Activated CD8-positive, alpha-beta memory T cell treated with anti-CD3 and anti-CD28 coated beads, Interleukin-2, amount 50 U/mL, for 1 hour (primary cell): ENCODE measurements at regions not wholly inside any gene's neighbourhood (a gene's known extent, or its start where the extent isn't known, plus 50 kb on each side); places are given as distances from the start of the nearest gene placed in this dataset.
"Not testable (repeated sequence)": the region's sequence is repeated elsewhere in the genome, so short reads cannot be mapped to it uniquely, and the experiment has no call there.

ENCODE experiments used
- DNase-seq: peaks from one replicate; pipeline ENCODE4 v3.0.0-alpha.2; 2020; ENCODE audit errors: extremely low read depth

DNA sequence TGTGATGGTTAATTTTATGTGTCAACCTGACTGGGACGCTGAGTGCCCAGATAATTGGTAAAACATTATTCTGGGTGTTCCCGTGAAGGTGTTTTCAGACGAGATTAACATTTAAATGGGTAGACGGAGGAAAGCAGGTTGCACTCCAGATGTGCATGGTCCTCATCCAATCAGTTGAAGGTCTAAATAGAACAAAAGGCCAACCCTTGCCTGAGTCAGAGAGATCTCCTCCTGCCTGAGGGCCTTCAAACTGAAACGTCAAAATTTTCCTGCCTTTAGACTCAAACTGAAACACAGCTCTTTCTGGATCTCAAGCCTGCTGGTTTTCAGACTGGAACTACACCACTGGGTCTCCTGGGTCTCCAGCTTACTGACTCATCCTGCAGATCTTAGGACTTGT lies 73.5 kb downstream of the NPIPA8 start:
- DNase-seq: not testable (repeated sequence)

DNA sequence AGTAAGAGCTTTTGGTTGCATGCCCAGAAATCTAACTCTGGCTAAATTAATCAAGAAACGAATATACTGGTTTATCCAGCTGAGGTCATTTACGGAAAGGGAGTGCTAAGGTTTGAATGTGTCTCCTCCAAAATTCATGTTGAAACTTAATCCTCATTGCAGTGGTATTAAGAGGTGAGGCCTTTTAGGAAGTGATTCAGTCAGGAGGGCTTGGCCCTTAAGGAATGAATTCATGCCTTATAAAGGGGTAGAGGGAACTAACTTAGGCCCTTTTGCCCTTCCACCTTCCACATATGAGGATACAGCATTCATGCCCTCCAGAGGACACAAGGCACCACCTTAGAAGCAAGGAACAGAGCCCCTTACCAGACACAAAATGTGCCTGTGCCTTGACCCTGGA lies 74.7 kb downstream of the NPIPA8 start:
- DNase-seq: not testable (repeated sequence)

DNA sequence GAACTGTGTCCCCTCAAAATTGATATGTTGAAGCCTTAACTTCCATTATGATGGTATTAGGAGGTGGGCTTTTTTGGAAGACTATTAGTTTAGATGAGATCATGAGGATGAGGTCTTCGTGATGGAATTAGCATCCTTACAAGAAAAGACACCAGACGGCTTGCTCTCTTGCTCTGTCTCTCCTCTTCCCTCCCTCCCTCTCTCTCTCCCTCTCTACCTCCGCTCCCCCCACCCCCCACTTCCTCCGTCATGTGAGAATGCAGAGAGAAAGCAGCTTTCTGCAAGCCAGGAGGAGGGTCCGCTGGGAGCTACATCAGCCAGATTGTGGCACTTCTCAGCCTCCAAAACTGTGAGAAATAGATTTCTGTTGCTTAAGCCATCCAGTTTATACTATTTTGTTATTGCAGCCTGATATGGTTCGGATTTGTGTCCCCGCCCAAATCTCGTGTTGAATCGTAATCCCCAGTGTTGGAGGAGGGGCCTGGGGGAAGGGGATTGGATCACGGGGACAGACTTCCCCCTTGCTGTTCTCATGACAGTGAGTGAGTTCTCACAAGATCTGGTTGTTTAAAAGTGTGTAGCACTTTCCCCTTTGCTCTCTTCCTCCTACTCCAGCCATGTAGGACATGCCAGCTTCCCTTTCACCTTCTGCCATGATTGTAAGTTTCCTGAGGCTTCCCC lies 76.9 kb downstream of the NPIPA8 start:
- DNase-seq: not testable (repeated sequence)

DNA sequence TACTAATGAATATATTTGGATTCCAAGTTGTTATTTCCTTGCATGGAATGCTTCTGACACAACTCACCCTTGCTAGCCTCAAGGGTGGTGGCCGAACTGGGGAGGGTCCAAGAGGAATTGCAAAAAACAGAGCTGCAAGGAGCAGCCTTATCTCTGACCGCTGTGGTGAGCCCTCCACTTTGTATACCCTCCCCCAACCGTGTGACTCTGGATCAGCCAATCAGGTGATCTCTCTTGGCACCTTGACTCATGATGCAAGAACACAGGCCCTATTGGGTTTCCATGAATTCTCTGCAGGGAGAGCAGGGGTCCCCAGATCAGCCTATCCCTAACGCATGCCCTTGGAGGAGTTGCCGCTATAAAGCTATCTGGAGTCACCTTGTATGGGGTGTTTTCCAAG lies 83.6 kb downstream of the NPIPA8 start:
- DNase-seq: not testable (repeated sequence)

DNA sequence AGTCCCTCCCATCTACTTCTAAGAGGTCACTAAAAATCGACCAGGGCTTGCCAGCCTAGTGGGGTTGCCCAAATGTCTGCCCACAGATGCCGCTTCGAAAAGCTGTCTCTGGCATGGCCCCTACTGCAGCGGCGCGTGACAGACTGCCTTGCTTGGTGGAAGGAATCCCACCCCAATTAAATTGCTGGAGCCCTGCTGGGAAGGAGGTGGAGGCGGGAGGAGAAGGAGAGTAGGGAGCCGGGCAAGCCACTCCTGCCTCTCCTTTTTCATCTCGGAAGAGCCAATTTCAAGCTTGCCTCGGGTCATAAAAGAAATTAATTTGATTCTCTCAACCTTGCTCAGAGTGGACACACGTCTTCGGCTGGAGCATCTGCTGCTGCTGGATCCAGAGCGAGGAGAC lies 106.0 kb downstream of the NPIPA8 start:
- not testable (repeated sequence) for DNase-seq

DNA sequence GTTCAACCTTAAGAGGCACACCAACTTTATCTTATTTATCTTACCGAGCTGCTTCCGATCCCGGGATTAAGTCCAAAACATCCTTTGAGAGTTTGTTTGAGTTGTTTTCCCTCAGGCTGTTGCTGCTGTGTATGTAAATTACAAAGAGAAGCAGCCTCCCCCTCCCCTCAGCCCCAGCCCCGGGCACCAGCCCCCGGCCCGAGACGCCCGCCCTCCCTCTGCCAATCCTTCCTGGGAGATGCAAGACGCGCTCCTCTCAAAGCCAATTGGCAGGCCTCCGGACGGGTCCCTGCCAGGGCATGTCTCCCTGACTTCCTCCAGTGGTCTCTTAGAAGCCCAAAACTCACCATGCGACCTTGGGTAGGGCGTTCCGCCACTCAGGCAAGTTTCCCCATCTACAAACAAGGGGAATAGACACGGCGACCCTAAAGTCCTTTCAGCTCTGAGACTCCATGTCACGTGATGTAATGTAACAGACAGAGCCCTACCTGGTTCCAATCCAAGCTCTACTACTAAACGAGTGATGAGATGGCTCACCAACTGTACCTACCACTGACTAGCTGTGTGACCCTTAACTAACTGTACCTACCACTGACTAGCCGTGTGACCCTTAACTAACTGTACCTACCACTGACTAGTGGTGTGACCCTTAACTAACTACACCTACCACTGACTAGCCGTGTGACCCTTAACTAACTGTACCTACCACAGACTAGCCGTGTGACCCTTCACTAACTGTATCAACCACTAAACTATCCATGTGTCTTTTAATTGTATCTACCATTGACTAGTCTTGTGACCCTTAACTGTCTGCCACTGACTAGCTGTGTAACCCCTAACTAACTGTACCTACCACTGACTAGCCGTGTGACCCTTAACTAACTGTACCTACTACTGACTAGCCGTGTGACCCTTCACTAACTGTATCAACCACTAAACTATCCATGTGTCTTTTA lies 114.2 kb downstream of the NPIPA8 start:
- DNase-seq: not testable (repeated sequence)

DNA sequence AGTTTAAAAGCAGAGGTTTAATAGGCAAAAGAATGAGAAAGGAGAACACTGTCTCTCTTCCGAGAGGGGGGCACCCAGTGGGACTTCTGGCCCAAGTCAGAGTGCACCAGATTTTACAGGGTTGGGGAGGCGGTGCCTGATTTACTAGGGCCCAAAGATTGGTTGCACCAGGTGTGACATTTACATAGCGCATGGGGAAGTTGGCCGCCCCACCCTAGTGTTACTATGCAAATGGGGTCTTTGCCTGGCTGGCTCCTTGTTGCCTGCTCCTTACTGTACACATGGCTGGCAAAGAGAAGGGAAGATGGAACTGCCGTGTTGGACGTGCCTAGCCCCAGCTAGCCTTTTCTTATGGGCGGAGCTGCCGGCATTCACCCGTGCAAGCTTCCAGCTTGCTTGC lies 118.8 kb downstream of the NPIPA8 start:
- not testable (repeated sequence) for DNase-seq

DNA sequence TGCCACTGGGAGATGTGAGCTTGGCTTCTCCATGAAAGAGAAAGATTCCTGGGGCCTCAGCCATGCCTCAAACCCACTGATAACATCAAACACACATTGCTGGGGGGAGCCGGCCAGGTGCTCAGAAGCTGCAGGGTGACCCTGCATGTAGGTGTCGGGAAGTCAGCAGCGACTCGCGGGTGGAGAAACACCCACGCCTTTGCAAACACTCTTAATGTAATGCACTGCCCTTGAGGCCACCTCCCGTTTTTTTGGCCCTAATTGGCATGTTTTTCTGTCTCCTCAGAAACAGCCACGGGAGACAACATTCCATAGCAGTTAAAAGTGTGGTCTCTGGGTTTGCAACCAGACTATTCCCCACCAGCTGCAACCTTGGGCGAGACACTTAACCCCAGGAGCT lies 119.7 kb downstream of the NPIPA8 start:
- DNase-seq: not testable (repeated sequence)

DNA sequence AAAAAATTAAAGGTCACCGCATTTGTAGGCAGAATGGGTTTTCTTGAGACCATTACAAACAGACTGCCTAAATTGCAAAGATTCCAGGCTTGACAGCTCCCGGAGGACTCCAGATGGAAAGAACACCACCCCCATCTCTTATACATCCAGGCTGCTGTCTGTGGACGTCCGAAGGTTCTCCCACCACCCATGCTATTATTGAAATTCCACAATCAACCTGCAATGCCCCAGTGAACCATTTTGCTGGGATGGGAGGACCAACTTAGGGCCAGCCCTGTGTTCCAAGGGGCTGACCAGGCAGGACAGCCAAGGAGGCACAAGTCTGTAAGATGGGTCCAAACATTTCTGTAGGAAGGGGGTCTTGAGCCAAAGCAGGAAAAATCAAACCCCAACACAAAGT lies 122.7 kb downstream of the NPIPA8 start:
- DNase-seq: not testable (repeated sequence)

DNA sequence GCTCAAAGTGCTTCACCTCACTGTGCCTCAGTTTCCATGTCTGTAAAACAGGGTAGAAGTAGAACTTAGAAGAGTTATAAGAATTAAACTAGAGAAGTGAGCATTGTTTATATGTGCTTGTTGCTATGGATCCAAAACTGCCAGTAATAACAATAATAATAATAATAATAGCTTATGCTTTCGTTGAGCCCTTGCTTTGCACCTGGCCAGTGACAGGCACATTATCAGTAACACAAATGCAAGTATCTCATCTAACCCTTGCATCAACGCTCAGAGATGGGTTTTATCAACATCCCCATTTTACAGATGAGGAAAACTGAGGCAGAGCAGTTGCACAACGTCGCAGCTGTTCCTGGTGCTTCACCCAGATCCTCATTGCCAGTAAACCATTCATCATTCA lies 125.0 kb downstream of the NPIPA8 start:
- DNase-seq: not testable (repeated sequence)

DNA sequence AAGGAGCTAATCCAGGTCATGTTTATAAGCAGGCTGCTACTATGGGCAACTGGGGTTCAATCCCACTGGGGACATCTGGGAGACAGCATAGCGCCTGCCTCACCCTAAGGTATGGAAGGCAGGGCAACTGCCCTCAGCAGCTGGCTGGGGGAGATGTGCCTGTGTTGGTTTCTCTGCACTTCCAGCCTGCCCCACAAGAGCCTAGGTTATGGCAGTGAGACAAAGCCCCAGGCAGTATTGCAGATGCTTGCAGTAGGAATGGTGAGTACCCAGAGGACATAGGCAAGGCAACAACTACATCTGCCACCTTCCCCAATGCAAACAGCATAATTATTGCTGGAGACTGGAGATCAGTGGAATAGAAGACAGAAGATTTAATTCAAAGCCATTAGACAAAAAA lies 131.8 kb downstream of the NPIPA8 start:
- DNase-seq: not testable (repeated sequence)

DNA sequence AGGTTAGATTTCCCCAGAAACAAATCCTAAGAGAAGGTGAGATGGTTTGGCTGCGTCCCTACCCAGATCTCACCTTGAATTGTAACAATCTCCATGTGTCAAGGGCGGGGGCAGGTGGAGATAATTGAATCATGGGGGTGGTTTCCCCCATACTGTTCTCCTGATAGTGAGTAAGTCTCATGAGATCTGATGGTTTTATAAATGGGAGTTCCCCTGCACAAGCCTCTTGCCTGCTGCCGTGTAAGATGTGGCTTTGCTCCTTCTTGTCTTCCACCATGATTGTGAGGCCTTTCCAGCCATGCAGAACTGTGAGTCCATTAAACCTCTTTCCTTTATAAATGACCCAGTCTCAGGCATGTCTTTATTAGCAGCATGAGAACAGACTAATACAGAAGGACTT lies 132.2 kb downstream of the NPIPA8 start:
- DNase-seq: not testable (repeated sequence)

DNA sequence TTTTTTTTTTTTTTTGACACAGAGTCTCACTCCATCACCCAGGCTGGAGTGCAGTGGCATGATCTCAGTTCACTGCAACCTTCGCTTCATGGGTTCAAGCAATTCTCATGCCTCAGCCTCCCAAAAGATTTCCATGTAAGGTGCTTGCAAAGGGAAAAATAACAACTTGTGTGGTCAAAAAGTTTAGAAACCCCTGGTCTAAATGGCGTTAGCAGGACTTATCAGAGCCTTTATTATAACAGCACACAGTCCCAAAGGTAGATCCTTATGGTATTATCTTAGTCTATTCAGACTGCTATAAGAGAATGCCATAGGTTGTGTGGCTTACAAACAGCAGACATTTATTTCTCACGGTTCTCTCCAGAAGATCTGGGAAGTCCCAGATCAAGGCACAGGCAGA lies 135.0 kb downstream of the NPIPA8 start:
- DNase-seq: not testable (repeated sequence)

DNA sequence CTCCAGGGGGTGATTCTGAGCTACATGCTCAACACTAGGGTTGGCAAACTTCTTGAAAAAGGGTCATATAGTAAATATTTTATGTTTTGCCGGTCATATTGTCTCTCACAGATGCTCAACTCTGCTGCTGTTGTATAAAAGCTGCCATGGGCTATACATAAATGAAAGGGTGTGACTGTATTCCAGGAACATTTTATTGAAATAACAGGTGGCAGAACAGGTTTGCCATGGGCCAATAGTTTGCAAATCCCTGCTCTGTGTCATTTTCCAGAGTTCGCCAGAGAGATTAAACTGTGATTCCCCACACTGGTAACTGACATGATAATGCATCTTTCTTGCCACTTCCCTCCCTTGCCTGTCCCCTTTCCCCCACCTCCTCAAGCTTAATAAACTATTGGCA lies 144.1 kb downstream of the NPIPA8 start:
- DNase-seq: not testable (repeated sequence)

DNA sequence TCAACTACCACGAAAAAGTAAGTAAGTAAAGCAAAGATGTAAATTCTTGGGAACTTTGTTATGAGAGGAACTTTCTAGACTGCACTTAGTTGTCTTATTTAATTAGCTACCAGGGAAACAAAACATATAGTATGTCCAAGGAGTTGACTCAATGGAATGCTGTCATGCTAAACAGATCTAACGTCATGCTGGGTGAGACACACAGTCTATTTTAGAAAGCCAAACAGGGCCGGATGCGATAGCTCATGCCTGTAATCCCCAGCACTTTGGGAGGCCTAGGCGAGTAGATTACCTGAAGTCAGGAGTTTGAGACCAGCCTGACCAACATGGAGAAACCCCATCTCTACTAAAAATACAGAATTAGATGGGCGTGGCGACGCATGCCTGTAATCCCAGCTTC lies 146.4 kb downstream of the NPIPA8 start:
- DNase-seq: not testable (repeated sequence)

DNA sequence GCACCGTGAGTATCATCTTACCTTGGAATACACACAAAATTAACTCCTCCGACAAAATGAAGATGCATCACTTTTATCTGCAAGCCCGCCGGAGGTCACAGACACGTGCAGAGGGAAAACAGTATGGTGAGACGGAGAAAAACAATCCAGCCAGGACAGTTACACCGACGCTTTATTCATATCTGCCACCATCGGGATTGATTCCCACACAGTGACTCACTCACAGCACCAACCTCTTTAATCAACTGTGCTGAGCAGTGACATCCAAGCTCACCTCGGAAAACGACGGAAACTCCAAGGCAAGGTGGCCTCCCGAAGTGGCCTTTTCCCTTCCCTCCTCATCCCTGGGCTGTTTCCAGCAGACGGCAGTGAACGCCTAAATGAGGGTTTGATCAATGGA lies 151.8 kb downstream of the NPIPA8 start:
- not testable (repeated sequence) for DNase-seq

DNA sequence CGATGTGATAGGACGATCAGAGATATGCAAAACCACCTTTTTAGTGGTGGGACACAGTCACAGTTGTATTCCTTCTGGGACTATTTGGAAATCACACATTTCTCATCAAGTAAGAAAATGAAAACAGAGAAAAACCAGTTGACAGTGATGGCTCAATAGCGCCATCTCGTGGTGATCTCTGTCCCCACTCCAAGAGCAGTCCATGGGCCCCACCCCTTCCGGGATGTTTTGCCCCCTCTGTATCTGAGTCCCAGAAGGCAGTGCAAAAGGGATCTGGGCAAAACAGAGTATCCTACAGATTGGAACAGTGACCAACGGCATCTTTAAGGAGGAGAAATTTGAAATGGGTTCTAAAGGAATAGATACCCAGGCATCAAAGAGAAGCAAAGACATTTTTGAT lies 155.5 kb downstream of the NPIPA8 start:
- DNase-seq: not testable (repeated sequence)

DNA sequence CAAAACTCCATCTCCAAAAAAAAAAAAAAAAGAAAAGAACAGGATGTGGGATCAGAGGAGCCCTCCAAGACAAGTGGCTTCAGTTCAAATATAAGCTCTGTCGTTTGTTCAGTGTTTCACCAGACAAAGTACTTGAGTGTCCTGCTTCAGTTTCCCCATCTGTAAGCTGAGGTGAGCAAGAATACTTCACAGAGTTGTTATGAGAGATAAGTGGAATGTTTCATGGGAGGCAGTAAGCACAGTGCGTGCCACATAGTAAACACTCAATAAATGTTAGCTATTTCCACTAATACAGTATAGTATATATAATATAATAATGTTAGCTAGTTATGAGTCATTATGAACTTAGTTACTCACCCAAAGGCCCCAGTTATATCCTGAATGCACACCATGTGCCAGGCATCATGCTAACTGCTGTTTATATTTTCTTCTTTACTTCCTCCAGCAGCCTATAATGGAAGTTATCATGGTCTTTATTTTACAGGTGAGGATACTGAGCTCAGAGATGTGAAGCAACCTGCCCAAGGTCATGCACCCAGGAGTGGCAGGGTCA lies 162.5 kb downstream of the NPIPA8 start:
- not testable (repeated sequence) for DNase-seq

DNA sequence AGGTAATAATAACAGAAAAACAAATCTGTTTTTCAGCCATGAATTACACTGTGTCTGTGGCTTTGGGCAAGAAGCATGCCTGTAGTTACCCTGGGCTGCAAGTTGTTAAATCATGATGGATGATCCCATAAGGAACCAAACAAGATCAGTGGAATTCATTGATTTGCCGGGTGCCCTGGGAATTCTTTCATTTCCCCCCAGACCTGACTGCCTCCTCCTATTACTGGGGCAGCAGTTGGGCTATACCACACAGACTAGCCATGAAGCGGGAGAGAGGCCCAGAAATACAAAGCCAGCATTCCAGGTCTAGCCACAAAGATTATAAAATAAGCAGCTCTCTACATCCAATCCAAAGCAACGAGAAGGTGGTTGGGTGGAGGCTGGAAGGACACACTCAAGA lies 174.2 kb downstream of the NPIPA8 start:
- not testable (repeated sequence) for DNase-seq

DNA sequence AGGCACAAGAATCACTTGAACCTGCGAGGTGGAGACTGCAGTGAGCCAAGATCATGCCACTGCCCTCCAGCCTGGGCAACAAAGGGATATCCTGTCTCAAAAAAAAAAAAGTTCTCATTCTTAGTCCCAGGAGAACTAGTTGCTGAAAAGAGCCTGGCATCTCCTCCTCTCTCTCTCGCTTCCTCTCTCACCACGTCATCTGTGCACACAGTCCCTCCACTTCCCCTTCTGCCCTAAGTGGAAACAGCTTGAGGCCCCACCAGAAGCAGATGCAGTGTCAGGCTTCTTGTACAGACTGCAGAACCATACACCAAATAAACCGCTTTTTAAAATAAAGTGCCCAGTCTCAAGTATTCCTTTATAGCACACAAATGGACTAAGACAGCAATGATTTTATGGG lies 175.3 kb downstream of the NPIPA8 start:
- DNase-seq: not testable (repeated sequence)

DNA sequence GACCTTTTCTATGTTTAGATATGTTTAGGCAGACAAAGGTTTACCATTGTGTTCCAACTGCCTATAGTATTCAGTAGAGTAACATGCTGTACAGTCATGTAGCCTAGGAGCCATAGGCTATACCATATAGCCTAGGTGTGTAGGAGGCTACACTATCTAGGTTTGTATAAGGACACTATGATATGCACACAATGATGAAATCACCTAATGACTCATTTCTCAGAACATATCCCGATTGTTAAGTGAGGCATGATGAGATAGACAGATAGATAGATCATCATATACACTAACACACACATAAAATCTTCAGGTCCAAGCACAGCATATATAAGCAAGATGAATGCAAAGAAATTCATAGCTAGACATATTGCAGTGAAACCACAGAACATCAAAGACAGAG lies 177.4 kb downstream of the NPIPA8 start:
- not testable (repeated sequence) for DNase-seq

DNA sequence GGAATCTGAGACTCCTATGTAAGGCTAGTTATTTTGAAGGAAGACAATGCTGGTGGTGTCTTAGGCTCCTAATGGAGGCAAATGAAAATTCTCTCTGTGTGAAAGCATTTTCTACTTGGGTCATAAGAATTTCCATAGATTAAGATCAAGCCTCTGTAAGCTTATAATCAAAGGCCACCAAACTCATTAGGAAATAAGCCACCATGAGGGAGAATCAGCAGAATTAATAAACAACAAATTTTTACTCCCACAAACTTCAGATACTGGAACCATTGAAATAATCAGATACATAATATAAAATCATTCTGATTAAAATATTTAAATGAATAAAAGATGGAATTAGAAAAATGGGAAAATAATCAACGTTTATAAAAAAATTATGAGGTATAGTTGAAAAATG lies 178.7 kb downstream of the NPIPA8 start:
- DNase-seq: not testable (repeated sequence)
